ENCODE measurements at regions not wholly inside any gene's neighbourhood (a gene's known extent, or its start where the extent isn't known, plus 50 kb on each side); places are given as distances from the start of the nearest gene placed in this dataset.

DNA sequence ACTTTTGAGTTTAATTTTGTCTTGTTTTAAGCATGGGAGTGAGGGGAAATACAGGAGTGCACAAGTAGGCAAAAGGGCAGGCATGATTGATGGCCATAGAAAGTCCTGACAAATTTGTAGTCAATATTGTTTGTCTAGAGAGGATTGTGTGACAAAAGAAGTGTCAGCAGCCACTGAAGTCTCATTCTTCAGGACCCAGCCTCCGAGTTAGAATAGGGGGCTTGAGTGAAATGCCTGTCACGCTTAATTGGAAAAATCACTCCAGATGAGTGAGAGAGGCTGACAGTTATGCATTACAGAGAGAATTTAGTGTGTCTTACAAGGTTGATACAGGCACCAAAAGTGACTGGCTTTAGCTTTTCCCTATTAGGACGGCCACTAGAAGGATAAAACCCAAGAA is 81.9 kb upstream of the RPS23 start:
- peaks cover 28% of the 10 kb centered on the region for H3K27me3 Mint-ChIP-seq (ENCODE audit: low read depth)

DNA sequence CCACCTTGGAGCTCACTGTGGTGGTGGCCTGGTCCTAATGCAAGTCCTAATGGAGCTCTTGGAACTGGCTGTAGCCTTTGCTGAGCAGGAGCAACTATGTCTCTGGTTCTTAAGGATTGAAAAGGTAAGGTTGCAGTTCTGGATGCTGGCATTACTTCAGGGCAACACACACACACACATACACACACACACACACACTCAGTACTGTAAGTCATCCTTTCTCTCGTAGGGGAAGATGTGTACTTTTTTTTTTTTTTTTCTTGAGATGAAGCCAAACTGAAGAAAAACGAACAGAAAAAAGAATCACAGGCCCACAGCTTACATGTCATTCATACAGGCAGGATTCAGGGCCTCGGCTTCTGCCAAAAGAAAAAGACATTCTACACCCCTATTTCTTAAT is 81.1 kb upstream of the RPS23 start:
- H3K4me3 Mint-ChIP-seq, result no peak overlapping the region

More for the DNA sequence above, 81.9 kb upstream of the RPS23 start:
- TF ChIP-seq, protein P1, sequence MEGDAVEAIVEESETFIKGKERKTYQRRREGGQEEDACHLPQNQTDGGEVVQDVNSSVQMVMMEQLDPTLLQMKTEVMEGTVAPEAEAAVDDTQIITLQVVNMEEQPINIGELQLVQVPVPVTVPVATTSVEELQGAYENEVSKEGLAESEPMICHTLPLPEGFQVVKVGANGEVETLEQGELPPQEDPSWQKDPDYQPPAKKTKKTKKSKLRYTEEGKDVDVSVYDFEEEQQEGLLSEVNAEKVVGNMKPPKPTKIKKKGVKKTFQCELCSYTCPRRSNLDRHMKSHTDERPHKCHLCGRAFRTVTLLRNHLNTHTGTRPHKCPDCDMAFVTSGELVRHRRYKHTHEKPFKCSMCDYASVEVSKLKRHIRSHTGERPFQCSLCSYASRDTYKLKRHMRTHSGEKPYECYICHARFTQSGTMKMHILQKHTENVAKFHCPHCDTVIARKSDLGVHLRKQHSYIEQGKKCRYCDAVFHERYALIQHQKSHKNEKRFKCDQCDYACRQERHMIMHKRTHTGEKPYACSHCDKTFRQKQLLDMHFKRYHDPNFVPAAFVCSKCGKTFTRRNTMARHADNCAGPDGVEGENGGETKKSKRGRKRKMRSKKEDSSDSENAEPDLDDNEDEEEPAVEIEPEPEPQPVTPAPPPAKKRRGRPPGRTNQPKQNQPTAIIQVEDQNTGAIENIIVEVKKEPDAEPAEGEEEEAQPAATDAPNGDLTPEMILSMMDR (conservative IDR thresholded peaks at IDR 0.05), result no peak
- Mint-ChIP-seq H3K9me3 (no peaks in the 10 kb centered on the region), H3K27ac (ENCODE audit: unreplicated experiment) (no peak overlapping the region), H3K36me3 (ENCODE audit: low read depth) (no peaks in the 10 kb centered on the region), H3K4me3 (peak overlapping the region; percentile 32), H3K4me1 (peaks cover 47% of the 10 kb centered on the region)
- DNase-seq (ENCODE audit: low read depth, low spot score), result no peak

DNA sequence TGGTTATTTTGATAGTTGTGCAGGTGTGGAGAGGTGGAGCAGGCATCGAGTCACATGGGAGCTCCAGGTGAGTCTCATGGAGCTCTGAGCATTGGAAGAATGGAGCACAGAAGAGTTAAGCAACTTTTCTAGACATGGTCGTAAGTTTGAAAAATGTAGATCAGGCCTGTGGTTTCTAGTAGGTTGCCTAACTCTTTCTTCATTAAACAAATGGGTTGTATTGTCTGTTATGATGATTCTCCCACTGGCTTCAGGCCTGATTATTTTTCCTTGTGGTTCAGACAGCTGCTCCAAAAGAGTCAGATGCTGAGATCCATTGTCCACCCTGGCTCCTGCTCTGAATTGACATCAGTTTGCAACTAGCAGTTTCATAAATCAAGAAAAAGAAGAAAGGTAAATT is 80.3 kb upstream of the RPS23 start:
- Mint-ChIP-seq H3K4me3 (no peak overlapping the region), H3K4me1 (peaks cover 40% of the 10 kb centered on the region), H3K36me3 (ENCODE audit: low read depth) (no peaks in the 10 kb centered on the region), H3K9me3 (no peaks in the 10 kb centered on the region), H3K27ac (ENCODE audit: unreplicated experiment) (no peak overlapping the region), H3K27me3 (ENCODE audit: low read depth) (peaks cover 27% of the 10 kb centered on the region)
- no peak for DNase-seq (ENCODE audit: low read depth, low spot score)
- TF ChIP-seq, protein P1 (conservative IDR thresholded peaks at IDR 0.05), result no peak

More for the DNA sequence above, 81.1 kb upstream of the RPS23 start:
- no peak for DNase-seq (ENCODE audit: low read depth, low spot score)
- H3K27ac Mint-ChIP-seq (ENCODE audit: unreplicated experiment), result no peak overlapping the region
- no peaks in the 10 kb centered on the region for H3K36me3 Mint-ChIP-seq (ENCODE audit: low read depth)
- TF ChIP-seq, protein P1 (conservative IDR thresholded peaks at IDR 0.05), result no peak
- H3K4me1 Mint-ChIP-seq, result peaks cover 41% of the 10 kb centered on the region
- H3K27me3 Mint-ChIP-seq (ENCODE audit: low read depth), result peaks cover 28% of the 10 kb centered on the region
- no peaks in the 10 kb centered on the region for H3K9me3 Mint-ChIP-seq

DNA sequence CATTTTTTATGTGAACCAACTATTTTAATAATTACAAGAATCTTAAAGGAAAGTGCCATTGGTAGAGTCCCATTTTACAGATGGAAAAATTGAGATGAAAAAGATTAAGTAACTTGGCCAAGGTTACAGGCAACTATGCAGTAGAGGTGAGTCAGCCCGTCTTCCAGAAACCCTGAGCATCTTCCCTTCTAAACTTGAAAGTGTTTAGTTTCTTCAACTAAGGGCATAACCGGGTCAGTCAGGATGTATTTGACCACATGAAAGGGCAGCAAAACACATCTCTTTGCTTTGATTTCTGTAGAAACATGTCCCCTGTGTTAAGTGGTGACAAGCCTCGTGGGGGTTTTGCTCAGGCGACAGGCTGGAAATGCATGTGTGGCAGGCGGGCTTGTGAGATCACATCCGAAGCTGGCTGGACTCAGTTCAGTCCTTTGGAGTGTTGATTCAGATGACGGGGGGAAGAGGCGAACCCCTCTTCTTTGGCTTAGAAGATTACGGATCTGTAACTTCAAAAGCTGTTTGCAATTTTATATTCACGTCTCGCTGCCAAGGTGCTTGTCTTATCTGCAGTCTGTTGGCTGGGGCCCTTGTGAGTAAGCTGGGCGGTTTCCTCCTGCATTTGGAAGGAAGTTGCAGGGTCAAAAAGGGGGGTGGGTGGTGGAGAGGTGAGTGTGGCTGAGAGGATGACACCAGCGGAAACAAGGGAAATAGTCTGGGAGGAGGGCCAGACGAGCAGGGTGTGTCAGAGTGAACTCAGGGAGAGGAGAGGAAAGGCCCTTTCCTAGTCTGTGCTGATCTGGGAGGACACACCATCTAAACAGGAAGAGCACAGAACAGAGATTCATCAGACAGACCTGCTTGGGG is 78.9 kb upstream of the RPS23 start:
- H3K27me3 Mint-ChIP-seq (ENCODE audit: low read depth), result peaks cover 20% of the 10 kb centered on the region
- no peak overlapping the region for H3K4me3 Mint-ChIP-seq
- TF ChIP-seq, protein P1 (conservative IDR thresholded peaks at IDR 0.05), result no peak
- peaks cover 44% of the 10 kb centered on the region for H3K4me1 Mint-ChIP-seq
- H3K9me3 Mint-ChIP-seq, result no peaks in the 10 kb centered on the region
- H3K27ac Mint-ChIP-seq (ENCODE audit: unreplicated experiment), result no peak overlapping the region
- H3K36me3 Mint-ChIP-seq (ENCODE audit: low read depth), result no peaks in the 10 kb centered on the region
- DNase-seq (ENCODE audit: low read depth, low spot score), result no peak

DNA sequence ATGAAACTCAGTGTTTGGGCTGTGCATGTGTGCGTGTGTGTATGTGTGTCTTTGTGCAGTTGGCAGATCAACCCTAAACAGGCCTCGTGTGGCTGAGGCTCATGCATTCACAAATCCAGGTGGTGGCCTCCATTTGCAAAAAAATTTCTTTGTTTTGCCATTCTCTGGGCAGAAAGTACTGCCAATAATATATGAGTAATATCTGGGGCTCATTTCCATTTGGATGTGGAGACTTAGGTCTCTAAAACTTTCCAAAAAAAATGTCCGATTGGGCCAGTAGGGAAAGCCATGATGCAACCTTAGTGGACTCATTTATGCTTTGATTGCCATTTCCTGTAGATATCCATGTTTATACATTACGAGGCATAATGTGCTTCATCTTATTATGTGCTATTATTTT is 77.9 kb upstream of the RPS23 start:
- no peak for DNase-seq (ENCODE audit: low read depth, low spot score)
- Mint-ChIP-seq H3K9me3 (no peaks in the 10 kb centered on the region), H3K27ac (ENCODE audit: unreplicated experiment) (no peak overlapping the region), H3K27me3 (ENCODE audit: low read depth) (peaks cover 20% of the 10 kb centered on the region), H3K36me3 (ENCODE audit: low read depth) (no peaks in the 10 kb centered on the region), H3K4me1 (peaks cover 48% of the 10 kb centered on the region), H3K4me3 (no peak overlapping the region)
- TF ChIP-seq, protein P1 (conservative IDR thresholded peaks at IDR 0.05), result no peak

Measured in neural crest cell (in vitro differentiated cells).